Progenitor cell of endocrine pancreas (in vitro differentiated cells): ENCODE measurements at regions not wholly inside any gene's neighbourhood (a gene's known extent, or its start where the extent isn't known, plus 50 kb on each side); places are given as distances from the start of the nearest gene placed in this dataset.

Experiments
- DNase-seq: peaks from one replicate; pipeline ENCODE4 v3.0.0; 2021; ENCODE audit warnings: low spot score; ENCODE audit not compliant: unreplicated experiment
- H3K27ac Mint-ChIP-seq: 2 replicates; pipeline ENCODE4 v1.8.0; 2021; ENCODE audit warnings: mild to moderate bottlenecking, moderate library complexity, mixed read lengths
- H3K27me3 Mint-ChIP-seq: 2 replicates; pipeline ENCODE4 v1.8.0; 2021; ENCODE audit warnings: mixed read lengths
- H3K36me3 Mint-ChIP-seq: 2 replicates; pipeline ENCODE4 v1.8.0; 2022; ENCODE audit warnings: mixed read lengths; ENCODE audit not compliant: insufficient read depth
- H3K4me1 Mint-ChIP-seq: 2 replicates; pipeline ENCODE4 v1.8.0; 2021; ENCODE audit warnings: low read depth, mixed read lengths
- H3K4me3 Mint-ChIP-seq: 2 replicates; pipeline ENCODE4 v1.8.0; 2021; ENCODE audit warnings: low read depth, mild to moderate bottlenecking, moderate library complexity, mixed read lengths
- H3K9me3 Mint-ChIP-seq: 2 replicates; pipeline ENCODE4 v1.8.0; 2021; ENCODE audit warnings: low read depth, mixed read lengths
- CTCF ChIP-seq: fragments of 200-600 bp; sonication (generic); IDR thresholded peaks from one replicate; pipeline ENCODE4 v1.5.0; 2021; ENCODE audit warnings: antibody characterized with exemption, mild to moderate bottlenecking; ENCODE audit not compliant: unreplicated experiment

DNA sequence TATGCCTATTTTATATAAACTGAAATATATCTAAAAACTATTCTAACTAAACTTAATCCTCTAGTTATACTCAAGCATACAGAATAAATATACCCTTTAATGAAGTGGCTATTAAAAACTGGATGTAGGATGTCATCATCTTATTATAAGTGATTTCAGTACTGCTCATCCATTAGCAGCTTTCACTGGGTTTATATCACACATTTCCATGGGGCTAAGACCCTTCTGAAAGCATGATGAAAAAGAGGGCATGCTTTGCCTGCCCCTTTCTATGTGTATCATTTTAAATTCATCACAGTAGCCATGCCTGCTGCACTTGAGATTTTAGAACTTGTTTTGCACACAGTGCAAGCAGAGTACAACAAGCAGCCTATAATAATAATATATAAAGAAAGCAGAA is 477.5 kb downstream of the SLITRK6 start:
- H3K4me1 Mint-ChIP-seq, result no peaks in the 10 kb centered on the region
- H3K36me3 Mint-ChIP-seq, result no peaks in the 10 kb centered on the region
- H3K9me3 Mint-ChIP-seq, result no peaks in the 10 kb centered on the region
- no peak overlapping the region for H3K4me3 Mint-ChIP-seq
- no peaks in the 10 kb centered on the region for H3K27me3 Mint-ChIP-seq
- no peak overlapping the region for H3K27ac Mint-ChIP-seq
- TF ChIP-seq CTCF, result no peak
- DNase-seq, result no peak

GRCh38 chr13:85317781-85318180 is 481.4 kb downstream of the SLITRK6 start:
- H3K9me3 Mint-ChIP-seq, result no peaks in the 10 kb centered on the region
- no peaks in the 10 kb centered on the region for H3K36me3 Mint-ChIP-seq
- H3K27ac Mint-ChIP-seq, result no peak overlapping the region
- H3K4me1 Mint-ChIP-seq, result no peaks in the 10 kb centered on the region
- no peak for TF ChIP-seq CTCF
- no peak overlapping the region for H3K4me3 Mint-ChIP-seq
- H3K27me3 Mint-ChIP-seq, result no peaks in the 10 kb centered on the region
- no peak for DNase-seq

DNA sequence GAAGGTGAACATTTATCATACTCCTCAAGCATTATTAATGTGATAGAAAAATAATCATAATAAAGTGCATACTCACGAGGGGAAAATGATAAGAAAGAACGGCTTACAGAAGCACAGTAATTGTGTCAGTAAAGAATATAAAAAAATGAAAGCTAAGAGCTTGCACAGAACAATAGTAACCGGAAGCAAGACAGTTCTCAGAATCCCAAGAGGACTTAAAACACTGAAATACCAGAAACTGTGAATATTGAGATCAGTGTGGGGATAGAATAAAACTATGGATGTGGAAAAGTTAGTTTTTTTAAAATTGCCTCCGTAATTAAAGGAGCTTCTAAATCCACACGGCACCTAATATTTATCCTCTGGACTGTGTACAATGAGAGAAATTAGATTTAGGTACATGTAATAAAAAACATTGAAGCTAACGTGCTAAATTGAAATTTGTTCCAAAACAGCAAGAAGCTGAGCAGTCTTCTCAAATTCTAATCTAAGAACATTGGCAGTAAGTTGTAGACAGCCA is 482.7 kb downstream of the SLITRK6 start:
- Mint-ChIP-seq H3K4me3 (no peak overlapping the region), H3K27ac (no peak overlapping the region), H3K36me3 (no peaks in the 10 kb centered on the region), H3K4me1 (no peaks in the 10 kb centered on the region), H3K27me3 (no peaks in the 10 kb centered on the region), H3K9me3 (no peaks in the 10 kb centered on the region)
- TF ChIP-seq CTCF, result no peak
- DNase-seq, result no peak

DNA sequence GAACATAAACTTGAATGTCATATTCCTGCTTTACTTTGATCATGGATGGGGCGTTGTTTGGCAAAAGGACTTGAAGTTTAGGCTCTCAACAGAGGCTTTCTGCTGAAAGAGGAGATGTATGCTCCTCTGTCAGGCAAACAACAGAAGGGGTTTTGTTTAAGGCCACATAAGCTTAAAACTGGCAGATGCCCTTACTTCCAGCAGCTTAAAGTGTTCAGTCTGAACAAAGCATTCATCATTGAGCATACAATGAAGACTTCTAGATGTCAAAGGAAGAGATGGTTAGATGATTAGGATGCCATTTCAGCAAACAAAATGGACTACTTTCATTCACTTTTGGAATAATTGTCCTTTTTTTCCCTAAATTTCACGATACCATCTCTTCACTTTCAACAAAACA is 484.5 kb downstream of the SLITRK6 start:
- Mint-ChIP-seq H3K4me3 (no peak overlapping the region), H3K9me3 (no peaks in the 10 kb centered on the region), H3K27ac (no peak overlapping the region), H3K4me1 (no peaks in the 10 kb centered on the region), H3K27me3 (no peaks in the 10 kb centered on the region), H3K36me3 (no peaks in the 10 kb centered on the region)
- DNase-seq, result no peak
- no peak for TF ChIP-seq CTCF

- DNase-seq, result no peak
- Mint-ChIP-seq H3K27ac (no peak overlapping the region), H3K36me3 (no peaks in the 10 kb centered on the region), H3K4me1 (no peaks in the 10 kb centered on the region), H3K4me3 (no peak overlapping the region), H3K27me3 (no peaks in the 10 kb centered on the region), H3K9me3 (no peaks in the 10 kb centered on the region)
- TF ChIP-seq CTCF, result no peak
These were observed 485.3 kb downstream of the SLITRK6 start for GRCh38 chr13:85313761-85314503.
